Gastrocnemius medialis (tissue), 4 donors: ENCODE measurements at regions not wholly inside any gene's neighbourhood (a gene's known extent, or its start where the extent isn't known, plus 50 kb on each side); places are given as distances from the start of the nearest gene placed in this dataset.

ENCODE experiments used
- CTCF ChIP-seq, 5 experiments: fragments of 450-650 bp in 3 of 5; fragments of 200-600 bp in 2 of 5; sonication (generic) in 2 of 5; IDR thresholded peaks in 4 of 5; conservative IDR thresholded peaks in 1 of 5; 1 replicate in 4 of 5; 2 replicates in 1 of 5; pipeline ENCODE4 v1.5.1; 2016 to 2019; ENCODE audit warnings: antibody characterized with exemption in 5 of 5, mild to moderate bottlenecking in 3 of 5, moderate library complexity in 3 of 5
- POLR2A ChIP-seq, 2 donors: fragments of 450-650 bp; IDR thresholded peaks; one replicate each; pipeline ENCODE4 v1.6.1; 2017; ENCODE audit warnings: antibody characterized with exemption in 2 of 2, mild to moderate bottlenecking in 2 of 2, moderate library complexity in 2 of 2

- TF ChIP-seq CTCF (IDR thresholded peaks at IDR 0.05 in 4 of 5, conservative IDR thresholded peaks at IDR 0.05 in 1 of 5) (no peak), POLR2A (IDR thresholded peaks at IDR 0.05) (no peak)
Measured at GRCh38 chr13:80262051-80262695, 78.8 kb downstream of the SPRY2 start.
